OCI-LY1 (cell line): ENCODE measurements at regions not wholly inside any gene's neighbourhood (a gene's known extent, or its start where the extent isn't known, plus 50 kb on each side); places are given as distances from the start of the nearest gene placed in this dataset.

Source experiments
- CTCF ChIP-seq: fragments of 200-600 bp; sonication (generic), shearing (Covaris generic); IDR thresholded peaks from 2 replicates; pipeline ENCODE4 v1.5.1; 2017; ENCODE audit warnings: mild to moderate bottlenecking, antibody characterized with exemption, low read length, moderate library complexity, mixed read lengths
- EZH2 ChIP-seq: fragments of 200-600 bp; sonication (generic), shearing (Covaris generic); IDR thresholded peaks from 2 replicates; pipeline ENCODE4 v1.8.0; 2017; ENCODE audit warnings: borderline replicate concordance, mixed run types, mild to moderate bottlenecking, antibody characterized with exemption, low read length, moderate library complexity, mixed read lengths

DNA sequence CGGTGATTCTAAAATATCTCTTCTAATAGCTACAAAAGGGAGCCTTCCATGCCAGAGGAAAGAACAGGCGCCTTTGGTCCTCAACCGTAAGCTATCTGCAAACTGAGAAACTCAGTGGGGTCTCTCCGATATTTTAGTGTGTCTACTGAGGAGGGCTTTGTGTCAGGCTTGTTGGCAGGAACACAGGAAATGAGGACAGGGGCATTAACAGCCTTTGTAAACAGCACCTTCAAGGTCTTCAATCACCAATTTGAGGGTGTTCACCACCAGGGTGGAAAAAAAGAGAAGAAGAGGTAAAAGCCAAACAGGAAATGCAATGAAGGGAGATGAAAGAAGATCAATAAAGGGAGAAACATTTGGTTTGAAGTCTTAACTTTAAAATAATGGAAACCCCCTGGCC lies 580.1 kb upstream of the SALL1 start:
- TF ChIP-seq CTCF (no peak), EZH2 (no peak)
